H1 (cell line): ENCODE measurements at regions not wholly inside any gene's neighbourhood (a gene's known extent, or its start where the extent isn't known, plus 50 kb on each side); places are given as distances from the start of the nearest gene placed in this dataset.

Experiments
- ATF3 ChIP-seq: IDR thresholded peaks from 2 replicates; pipeline ENCODE4 v1.6.1; 2011; ENCODE audit warnings: low read depth, mild to moderate bottlenecking, low read length; ENCODE audit not compliant: insufficient read depth
- CBX8 ChIP-seq: fragments of 300-800, 300-1000 bp; sonication (generic); IDR thresholded peaks from 2 replicates; pipeline ENCODE4 v1.7.1; 2016; ENCODE audit warnings: low read depth, low read length, borderline replicate concordance
- CHD2 ChIP-seq: IDR thresholded peaks from 2 replicates; pipeline ENCODE4 v1.6.1; 2012; ENCODE audit warnings: low read length, improper control_type of control experiment
- CTCF ChIP-seq, 3 experiments: IDR thresholded peaks; 1 replicate in 2 of 3; 2 replicates in 1 of 3; pipeline versions ENCODE4 v1.5.1 to v1.6.1; 2011; ENCODE audit warnings: low read length in 3 of 3, mild to moderate bottlenecking in 3 of 3, inconsistent platforms in 2 of 3, low read depth in 1 of 3, moderate library complexity in 1 of 3; ENCODE audit not compliant: insufficient read depth in 1 of 3; ENCODE audit errors: control extremely low read depth in 1 of 3
- E2F6 ChIP-seq: IDR thresholded peaks from 2 replicates; pipeline ENCODE4 v1.6.1; 2012; ENCODE audit warnings: inconsistent platforms
- EP300 ChIP-seq, 2 experiments: IDR thresholded peaks; 1 replicate in 1 of 2; 2 replicates in 1 of 2; pipeline ENCODE4 v1.6.1; 2011 to 2012; ENCODE audit warnings: low read depth in 2 of 2, low read length in 2 of 2, mild to moderate bottlenecking in 2 of 2, borderline replicate concordance in 1 of 2, inconsistent platforms in 1 of 2, moderate library complexity in 1 of 2
- GABPA ChIP-seq: IDR thresholded peaks from 2 replicates; pipeline ENCODE4 v1.6.1; 2011; ENCODE audit warnings: mild to moderate bottlenecking, low read length, moderate library complexity, borderline replicate concordance; ENCODE audit not compliant: insufficient read depth
- HDAC6 ChIP-seq: IDR thresholded peaks from one replicate; pipeline ENCODE4 v1.7.1; 2012; ENCODE audit warnings: low read depth, mild to moderate bottlenecking, inconsistent platforms, low read length, moderate library complexity
- KDM4A ChIP-seq: IDR thresholded peaks from one replicate; pipeline ENCODE4 v1.7.1; 2012; ENCODE audit warnings: low read depth, mild to moderate bottlenecking, moderate library complexity, low read length, inconsistent platforms; ENCODE audit not compliant: severe bottlenecking
- MAX ChIP-seq: IDR thresholded peaks from 2 replicates; pipeline ENCODE4 v1.6.1; 2012; ENCODE audit warnings: inconsistent platforms
- POLR2AphosphoS5 ChIP-seq: IDR thresholded peaks from 2 replicates; pipeline ENCODE4 v1.6.1; 2011; ENCODE audit warnings: low read depth, low read length
- RFX5 ChIP-seq: IDR thresholded peaks from 2 replicates; pipeline ENCODE4 v1.6.1; 2011; ENCODE audit warnings: low read depth, low read length, improper control_type of control experiment, borderline replicate concordance
- RNF2 ChIP-seq: fragments of 200-900, 300-1000 bp; sonication (generic); IDR thresholded peaks from 2 replicates; pipeline ENCODE4 v1.7.1; 2016; ENCODE audit warnings: borderline replicate concordance, low read depth, mild to moderate bottlenecking, antibody characterized with exemption, low read length; ENCODE audit not compliant: poor library complexity, severe bottlenecking; ENCODE audit errors: missing control alignments
- RXRA ChIP-seq: IDR thresholded peaks from 2 replicates; pipeline ENCODE4 v1.6.1; 2011; ENCODE audit warnings: low read depth, mild to moderate bottlenecking, low read length, moderate library complexity; ENCODE audit not compliant: insufficient read depth
- SP4 ChIP-seq: IDR thresholded peaks from 2 replicates; pipeline ENCODE4 v1.6.1; 2012; ENCODE audit warnings: low read length, inconsistent platforms
- SRF ChIP-seq: IDR thresholded peaks from 2 replicates; pipeline ENCODE4 v1.6.1; 2011; ENCODE audit warnings: mild to moderate bottlenecking, low read depth, low read length, moderate library complexity
- TAF1 ChIP-seq: IDR thresholded peaks from 2 replicates; pipeline ENCODE4 v1.6.1; 2011; ENCODE audit warnings: mild to moderate bottlenecking, low read depth, low read length
- TBP ChIP-seq: IDR thresholded peaks from 2 replicates; pipeline ENCODE4 v1.6.1; 2011; ENCODE audit warnings: low read depth, low read length, improper control_type of control experiment
- TCF12 ChIP-seq: IDR thresholded peaks from 2 replicates; pipeline ENCODE4 v1.6.1; 2011; ENCODE audit warnings: low read depth, mild to moderate bottlenecking, low read length

DNA sequence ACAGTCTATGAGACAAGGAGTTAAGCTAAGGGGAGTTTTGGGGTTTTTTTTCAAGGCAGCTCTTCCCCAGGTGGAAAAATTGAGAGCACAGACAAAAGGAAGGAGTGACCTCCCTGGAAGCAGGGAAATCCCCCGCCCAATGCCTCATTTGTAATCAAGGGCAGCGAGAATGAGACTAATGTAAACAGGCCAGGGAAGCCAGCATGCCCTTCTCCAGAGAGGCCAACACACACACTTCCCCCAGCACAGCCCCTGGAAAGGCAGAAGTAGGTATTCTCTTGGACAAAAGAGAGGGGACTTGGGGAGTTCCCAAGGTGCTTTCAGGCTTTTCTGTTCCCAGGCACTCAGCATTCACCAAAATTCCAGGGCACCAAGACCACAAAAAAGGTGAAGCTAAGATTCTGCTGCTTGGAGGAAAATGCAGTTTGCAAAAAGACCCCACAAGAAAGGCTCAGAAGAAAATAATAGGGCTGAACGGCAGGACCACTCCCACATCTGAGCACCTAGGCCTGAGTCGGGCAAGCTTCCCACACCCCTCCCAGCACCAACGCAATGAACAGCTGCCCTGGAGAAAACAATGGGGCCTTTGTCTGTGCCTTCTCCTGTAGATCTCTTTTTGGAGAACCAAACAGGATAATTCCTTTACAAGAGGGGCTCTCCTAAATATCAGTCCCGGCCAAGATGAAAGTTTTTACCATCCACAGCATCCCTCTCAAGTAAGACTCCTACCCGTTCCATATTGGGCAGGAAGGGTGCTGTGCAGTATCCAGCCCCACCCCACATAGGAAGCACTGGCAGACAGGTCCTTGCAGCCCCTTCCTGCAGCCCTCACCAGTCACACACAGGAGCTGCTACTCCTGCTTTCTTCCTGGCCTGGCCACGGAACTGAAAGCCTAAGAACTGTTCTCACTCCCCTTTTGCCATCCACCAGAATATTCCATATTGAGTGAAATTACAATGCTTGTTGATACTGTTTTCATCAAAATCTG, 70.7 kb upstream of the AKIP1 start (continued):
- no peak for TF ChIP-seq RFX5
- peak; percentile 47; the same call in 1 of the 2 replicates for TF ChIP-seq POLR2AphosphoS5
- peak; percentile 67 for TF ChIP-seq TAF1
- no peak for TF ChIP-seq HDAC6
- TF ChIP-seq E2F6: no peak
- no peak for TF ChIP-seq CHD2
- no peak for TF ChIP-seq MAX
- no peak for TF ChIP-seq SP4
- no peak for TF ChIP-seq GABPA
- no peak for TF ChIP-seq TBP
- 0 out of 3 replicates have a peak, but pooled peaks of 1 of the 2 experiments have one; percentile 32 for TF ChIP-seq EP300 (IDR thresholded peaks at IDR 0.05; ENCODE audit: borderline replicate concordance in 1 of 2, low read depth in 2 of 2, low read length in 2 of 2)
- TF ChIP-seq RXRA: no peak
- no peak for TF ChIP-seq CTCF (IDR thresholded peaks at IDR 0.05; ENCODE audit: control extremely low read depth in 1 of 3, insufficient read depth in 1 of 3, low read depth in 1 of 3, low read length in 3 of 3)
- TF ChIP-seq ATF3: no peak
- no peak for TF ChIP-seq SRF
- TF ChIP-seq CBX8: no peak
- TF ChIP-seq TCF12: 0 out of 2 replicates have a peak, but pooled peaks have one; percentile 40
- no peak for TF ChIP-seq RNF2
- TF ChIP-seq KDM4A: no peak
